ENCODE measurements at regions not wholly inside any gene's neighbourhood (a gene's known extent, or its start where the extent isn't known, plus 50 kb on each side); places are given as distances from the start of the nearest gene placed in this dataset.

DNA sequence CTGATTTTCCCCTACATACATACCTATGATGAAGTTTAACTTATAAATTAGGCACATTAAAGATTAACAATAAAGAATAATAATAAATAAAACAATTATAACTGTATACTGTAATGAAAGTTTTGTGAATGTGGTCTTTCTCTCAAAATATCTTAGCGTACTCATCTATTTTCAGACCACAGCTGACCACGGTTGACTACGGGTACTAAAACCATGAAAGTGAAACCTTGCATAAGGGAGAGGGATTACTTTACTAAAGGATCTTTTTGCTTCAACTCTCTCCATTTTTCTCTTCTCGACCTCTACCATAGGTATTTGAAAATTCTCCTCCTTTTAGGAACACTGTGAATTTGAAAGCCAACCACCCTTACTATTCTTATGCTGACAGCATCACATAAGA is 475.5 kb downstream of the CETN3 start:
- TF ChIP-seq, protein P1, sequence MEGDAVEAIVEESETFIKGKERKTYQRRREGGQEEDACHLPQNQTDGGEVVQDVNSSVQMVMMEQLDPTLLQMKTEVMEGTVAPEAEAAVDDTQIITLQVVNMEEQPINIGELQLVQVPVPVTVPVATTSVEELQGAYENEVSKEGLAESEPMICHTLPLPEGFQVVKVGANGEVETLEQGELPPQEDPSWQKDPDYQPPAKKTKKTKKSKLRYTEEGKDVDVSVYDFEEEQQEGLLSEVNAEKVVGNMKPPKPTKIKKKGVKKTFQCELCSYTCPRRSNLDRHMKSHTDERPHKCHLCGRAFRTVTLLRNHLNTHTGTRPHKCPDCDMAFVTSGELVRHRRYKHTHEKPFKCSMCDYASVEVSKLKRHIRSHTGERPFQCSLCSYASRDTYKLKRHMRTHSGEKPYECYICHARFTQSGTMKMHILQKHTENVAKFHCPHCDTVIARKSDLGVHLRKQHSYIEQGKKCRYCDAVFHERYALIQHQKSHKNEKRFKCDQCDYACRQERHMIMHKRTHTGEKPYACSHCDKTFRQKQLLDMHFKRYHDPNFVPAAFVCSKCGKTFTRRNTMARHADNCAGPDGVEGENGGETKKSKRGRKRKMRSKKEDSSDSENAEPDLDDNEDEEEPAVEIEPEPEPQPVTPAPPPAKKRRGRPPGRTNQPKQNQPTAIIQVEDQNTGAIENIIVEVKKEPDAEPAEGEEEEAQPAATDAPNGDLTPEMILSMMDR (IDR thresholded peaks at IDR 0.05): no peak
- TF ChIP-seq, protein P2, sequence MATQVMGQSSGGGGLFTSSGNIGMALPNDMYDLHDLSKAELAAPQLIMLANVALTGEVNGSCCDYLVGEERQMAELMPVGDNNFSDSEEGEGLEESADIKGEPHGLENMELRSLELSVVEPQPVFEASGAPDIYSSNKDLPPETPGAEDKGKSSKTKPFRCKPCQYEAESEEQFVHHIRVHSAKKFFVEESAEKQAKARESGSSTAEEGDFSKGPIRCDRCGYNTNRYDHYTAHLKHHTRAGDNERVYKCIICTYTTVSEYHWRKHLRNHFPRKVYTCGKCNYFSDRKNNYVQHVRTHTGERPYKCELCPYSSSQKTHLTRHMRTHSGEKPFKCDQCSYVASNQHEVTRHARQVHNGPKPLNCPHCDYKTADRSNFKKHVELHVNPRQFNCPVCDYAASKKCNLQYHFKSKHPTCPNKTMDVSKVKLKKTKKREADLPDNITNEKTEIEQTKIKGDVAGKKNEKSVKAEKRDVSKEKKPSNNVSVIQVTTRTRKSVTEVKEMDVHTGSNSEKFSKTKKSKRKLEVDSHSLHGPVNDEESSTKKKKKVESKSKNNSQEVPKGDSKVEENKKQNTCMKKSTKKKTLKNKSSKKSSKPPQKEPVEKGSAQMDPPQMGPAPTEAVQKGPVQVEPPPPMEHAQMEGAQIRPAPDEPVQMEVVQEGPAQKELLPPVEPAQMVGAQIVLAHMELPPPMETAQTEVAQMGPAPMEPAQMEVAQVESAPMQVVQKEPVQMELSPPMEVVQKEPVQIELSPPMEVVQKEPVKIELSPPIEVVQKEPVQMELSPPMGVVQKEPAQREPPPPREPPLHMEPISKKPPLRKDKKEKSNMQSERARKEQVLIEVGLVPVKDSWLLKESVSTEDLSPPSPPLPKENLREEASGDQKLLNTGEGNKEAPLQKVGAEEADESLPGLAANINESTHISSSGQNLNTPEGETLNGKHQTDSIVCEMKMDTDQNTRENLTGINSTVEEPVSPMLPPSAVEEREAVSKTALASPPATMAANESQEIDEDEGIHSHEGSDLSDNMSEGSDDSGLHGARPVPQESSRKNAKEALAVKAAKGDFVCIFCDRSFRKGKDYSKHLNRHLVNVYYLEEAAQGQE (IDR thresholded peaks at IDR 0.05; ENCODE audit: insufficient read depth in 1 of 2, low read depth in 2 of 2, low read length in 1 of 2): no peak
- no peak for TF ChIP-seq POLR2AphosphoS5 (IDR thresholded peaks at IDR 0.05; ENCODE audit: low read depth, low read length)
- TF ChIP-seq SIN3A (IDR thresholded peaks at IDR 0.05; ENCODE audit: borderline replicate concordance, insufficient read depth, low read depth, low read length): no peak
